Gastrocnemius medialis (tissue), 4 donors: ENCODE measurements at regions not wholly inside any gene's neighbourhood (a gene's known extent, or its start where the extent isn't known, plus 50 kb on each side); places are given as distances from the start of the nearest gene placed in this dataset.

Source experiments
- CTCF ChIP-seq, 5 experiments: fragments of 450-650 bp in 3 of 5; fragments of 200-600 bp in 2 of 5; sonication (generic) in 2 of 5; IDR thresholded peaks in 4 of 5; conservative IDR thresholded peaks in 1 of 5; 1 replicate in 4 of 5; 2 replicates in 1 of 5; pipeline ENCODE4 v1.5.1; 2016 to 2019; ENCODE audit warnings: antibody characterized with exemption in 5 of 5, mild to moderate bottlenecking in 3 of 5, moderate library complexity in 3 of 5
- POLR2A ChIP-seq, 2 donors: fragments of 450-650 bp; IDR thresholded peaks; one replicate each; pipeline ENCODE4 v1.6.1; 2017; ENCODE audit warnings: antibody characterized with exemption in 2 of 2, mild to moderate bottlenecking in 2 of 2, moderate library complexity in 2 of 2

DNA sequence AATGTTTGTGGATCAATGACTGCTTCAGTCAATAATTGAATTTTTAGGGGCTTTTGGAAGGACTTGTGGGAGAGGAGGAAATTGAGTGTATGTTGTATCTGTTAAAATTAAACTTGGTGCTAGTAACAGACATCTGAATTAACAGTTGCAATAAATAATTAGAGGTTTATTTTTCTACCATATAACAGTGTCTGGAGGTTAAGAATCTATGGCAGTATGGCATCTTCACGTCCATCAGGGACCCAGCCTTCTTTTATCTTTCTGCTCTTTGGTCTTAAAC lies 72.8 kb upstream of the HABP2 start:
- TF ChIP-seq CTCF (IDR thresholded peaks at IDR 0.05 in 4 of 5, conservative IDR thresholded peaks at IDR 0.05 in 1 of 5) (no peak), POLR2A (IDR thresholded peaks at IDR 0.05) (no peak)
